H1 (cell line): ENCODE measurements at regions not wholly inside any gene's neighbourhood (a gene's known extent, or its start where the extent isn't known, plus 50 kb on each side); places are given as distances from the start of the nearest gene placed in this dataset.

ENCODE experiments used
- CTCF ChIA-PET: fragments of 300-600 bp; sonication (Branson Sonifier 250); formaldehyde crosslinking; loops from one replicate; lab custom pipeline; 2021; ENCODE audit not compliant: partially characterized antibody; lab: Charles Lee
- POLR2A ChIA-PET: fragments of 300-600 bp; sonication (Branson Sonifier 250); formaldehyde crosslinking; loops from one replicate; lab custom pipeline; 2021; ENCODE audit warnings: inconsistent platforms; ENCODE audit not compliant: partially characterized antibody; lab: Charles Lee
- DNase-seq, 2 experiments: peaks; one replicate each; pipeline versions ENCODE4 v3.0.0 to v3.0.0-alpha.2; 2010 to 2022; ENCODE audit warnings: low spot score in 2 of 2, low read depth in 1 of 2, mixed read lengths in 1 of 2
- FAIRE-seq: peaks from 2 replicates; lab custom pipeline; 2011; peaks lifted over from hg19 to GRCh38; lab: Jason Lieb, UNC
- H2AFZ ChIP-seq: 2 replicates; pipeline ENCODE4 v1.8.1; 2012; ENCODE audit warnings: low read length, inconsistent platforms
- H2AK5ac ChIP-seq: 2 replicates; pipeline ENCODE4 v1.6.1; 2013; ENCODE audit warnings: low read depth, low read length
- H2BK120ac ChIP-seq: replicated peaks from 2 replicates; pipeline ENCODE3; 2013; ENCODE audit warnings: low read depth, low read length, inconsistent platforms
- H2BK12ac ChIP-seq: 2 replicates; pipeline ENCODE4 v1.6.1; 2013; ENCODE audit warnings: low read depth, low read length
- H2BK15ac ChIP-seq: 2 replicates; pipeline ENCODE4 v1.6.1; 2013; ENCODE audit warnings: low read length
- H2BK20ac ChIP-seq: 2 replicates; pipeline ENCODE4 v1.6.1; 2013; ENCODE audit warnings: low read length
- H2BK5ac ChIP-seq: 2 replicates; pipeline ENCODE4 v1.6.1; 2013; ENCODE audit warnings: low read depth, low read length
- H3K14ac ChIP-seq: 2 replicates; pipeline ENCODE4 v1.6.1; 2013; ENCODE audit warnings: inconsistent platforms; ENCODE audit not compliant: insufficient read length
- H3K18ac ChIP-seq: 2 replicates; pipeline ENCODE4 v1.6.1; 2013; ENCODE audit warnings: low read length; ENCODE audit errors: extremely low read depth
- H3K23ac ChIP-seq: 2 replicates; pipeline ENCODE4 v1.6.1; 2013; ENCODE audit warnings: inconsistent platforms; ENCODE audit not compliant: insufficient read length
- H3K23me2 ChIP-seq: 2 replicates; pipeline ENCODE4 v1.6.1; 2013; ENCODE audit warnings: low read depth, low read length
- H3K27ac ChIP-seq: 2 replicates; pipeline ENCODE4 v1.6.1; 2011; ENCODE audit warnings: low read depth, low read length, inconsistent platforms
- H3K27me3 ChIP-seq, 4 experiments: replicated peaks in 1 of 4; 1 replicate in 1 of 4; 2 replicates in 3 of 4; pipeline versions ENCODE4 v1.6.1 to v1.8.1; 2011 to 2013; ENCODE audit warnings: low read length in 3 of 4, mild to moderate bottlenecking in 3 of 4, inconsistent platforms in 2 of 4, mixed read lengths in 2 of 4, moderate library complexity in 1 of 4; ENCODE audit not compliant: control insufficient read depth in 3 of 4, insufficient read depth in 3 of 4; ENCODE audit errors: extremely low read depth in 1 of 4
- H3K36me3 ChIP-seq, 4 experiments: 2 replicates each; pipeline versions ENCODE4 v1.6.1 to v1.8.1; 2011 to 2013; ENCODE audit warnings: mild to moderate bottlenecking in 4 of 4, low read length in 3 of 4, moderate library complexity in 2 of 4, control low read depth in 1 of 4, inconsistent platforms in 1 of 4; ENCODE audit not compliant: insufficient read depth in 4 of 4, control insufficient read depth in 2 of 4
- H3K4ac ChIP-seq: replicated peaks from 2 replicates; pipeline ENCODE3; 2013; ENCODE audit warnings: low read length, low read depth, mixed read lengths, inconsistent platforms; ENCODE audit not compliant: insufficient read length
- H3K4me1 ChIP-seq, 4 experiments: replicated peaks in 1 of 4; 1 replicate in 1 of 4; 2 replicates in 3 of 4; pipeline versions ENCODE4 v1.6.1 to v1.8.1; 2011 to 2013; ENCODE audit warnings: low read length in 3 of 4, inconsistent platforms in 2 of 4, mixed read lengths in 1 of 4; ENCODE audit not compliant: insufficient read depth in 4 of 4, control insufficient read depth in 3 of 4
- H3K4me2 ChIP-seq, 2 experiments: 2 replicates each; pipeline versions ENCODE4 v1.6.1 to v1.8.1; 2011 to 2013; ENCODE audit warnings: low read depth in 2 of 2, low read length in 2 of 2, control low read depth in 1 of 2, inconsistent platforms in 1 of 2, mild to moderate bottlenecking in 1 of 2; ENCODE audit not compliant: insufficient read depth in 1 of 2
- H3K4me3 ChIP-seq, 4 experiments: fragments of 200-600, 300-600 bp in 1 of 4; sonication (generic), shearing (Covaris generic), sonication (Bioruptor Twin) in 1 of 4; 2 replicates each; pipeline versions ENCODE4 v1.5.1 to v1.8.1; 2011 to 2016; ENCODE audit warnings: low read length in 4 of 4, low read depth in 3 of 4, control low read depth in 2 of 4, inconsistent platforms in 2 of 4, mild to moderate bottlenecking in 2 of 4, mixed read lengths in 1 of 4, moderate library complexity in 1 of 4; ENCODE audit not compliant: insufficient read depth in 2 of 4; ENCODE audit errors: extremely low read depth in 1 of 4
- H3K56ac ChIP-seq: replicated peaks from 2 replicates; pipeline ENCODE3; 2013; ENCODE audit warnings: low read depth, mild to moderate bottlenecking, mixed read lengths, low read length, inconsistent platforms; ENCODE audit not compliant: insufficient read length
- H3K79me1 ChIP-seq: 2 replicates; pipeline ENCODE4 v1.6.1; 2013; ENCODE audit warnings: low read depth, low read length, control low read depth
- H3K79me2 ChIP-seq, 2 experiments: 2 replicates each; pipeline versions ENCODE4 v1.6.1 to v1.8.1; 2012 to 2013; ENCODE audit warnings: low read length in 2 of 2, mild to moderate bottlenecking in 2 of 2, inconsistent platforms in 1 of 2; ENCODE audit not compliant: insufficient read depth in 2 of 2, control insufficient read depth in 1 of 2
- H3K9ac ChIP-seq, 4 experiments: replicated peaks in 1 of 4; 1 replicate in 1 of 4; 2 replicates in 3 of 4; pipeline versions ENCODE4 v1.6.1 to v1.8.1; 2011 to 2013; ENCODE audit warnings: low read depth in 3 of 4, low read length in 3 of 4, control low read depth in 2 of 4, mild to moderate bottlenecking in 2 of 4, moderate library complexity in 2 of 4, inconsistent platforms in 1 of 4; ENCODE audit errors: extremely low read depth in 1 of 4
- H3K9me3 ChIP-seq, 2 experiments: 2 replicates each; pipeline versions ENCODE4 v1.6.1 to v1.8.1; 2012 to 2013; ENCODE audit warnings: mild to moderate bottlenecking in 2 of 2, moderate library complexity in 2 of 2, control low read depth in 1 of 2, inconsistent platforms in 1 of 2, low read depth in 1 of 2, low read length in 1 of 2, mixed read lengths in 1 of 2; ENCODE audit not compliant: insufficient read depth in 2 of 2
- H4K20me1 ChIP-seq, 2 experiments: replicated peaks in 1 of 2; 2 replicates each; pipeline versions ENCODE3 to v1.8.1; 2011 to 2013; ENCODE audit warnings: inconsistent platforms in 2 of 2, low read length in 2 of 2, mild to moderate bottlenecking in 1 of 2; ENCODE audit not compliant: insufficient read depth in 2 of 2, control insufficient read depth in 1 of 2
- H4K5ac ChIP-seq: 2 replicates; pipeline ENCODE4 v1.6.1; 2013; ENCODE audit warnings: low read length, low read depth, mixed read lengths, inconsistent platforms; ENCODE audit not compliant: insufficient read length
- H4K8ac ChIP-seq: 2 replicates; pipeline ENCODE4 v1.8.0; 2013; ENCODE audit warnings: mild to moderate bottlenecking, moderate library complexity, low read length, inconsistent platforms; ENCODE audit not compliant: insufficient read depth; ENCODE audit errors: extremely low read depth
- H4K91ac ChIP-seq: replicated peaks from 2 replicates; pipeline ENCODE3; 2013; ENCODE audit warnings: low read length, mixed read lengths, inconsistent platforms; ENCODE audit not compliant: insufficient read length
- EP300 ChIP-seq, 2 experiments: IDR thresholded peaks; 1 replicate in 1 of 2; 2 replicates in 1 of 2; pipeline ENCODE4 v1.6.1; 2011 to 2012; ENCODE audit warnings: low read depth in 2 of 2, low read length in 2 of 2, mild to moderate bottlenecking in 2 of 2, borderline replicate concordance in 1 of 2, inconsistent platforms in 1 of 2, moderate library complexity in 1 of 2
- FOSL1 ChIP-seq: IDR thresholded peaks from 2 replicates; pipeline ENCODE4 v1.6.1; 2011; ENCODE audit warnings: mild to moderate bottlenecking, low read depth, low read length, moderate library complexity; ENCODE audit not compliant: insufficient read depth
- POU5F1 ChIP-seq: IDR thresholded peaks from 2 replicates; pipeline ENCODE4 v1.6.1; 2011; ENCODE audit warnings: low read depth, mild to moderate bottlenecking, low read length, moderate library complexity
- RNF2 ChIP-seq: fragments of 200-900, 300-1000 bp; sonication (generic); IDR thresholded peaks from 2 replicates; pipeline ENCODE4 v1.7.1; 2016; ENCODE audit warnings: borderline replicate concordance, low read depth, mild to moderate bottlenecking, antibody characterized with exemption, low read length; ENCODE audit not compliant: poor library complexity, severe bottlenecking; ENCODE audit errors: missing control alignments
- SIN3A ChIP-seq, 2 experiments: IDR thresholded peaks in 1 of 2; conservative IDR thresholded peaks in 1 of 2; 2 replicates each; pipeline ENCODE4 v1.6.1; 2011 to 2012; ENCODE audit warnings: low read length in 2 of 2, improper control_type of control experiment in 1 of 2, low read depth in 1 of 2, mild to moderate bottlenecking in 1 of 2
- SRF ChIP-seq: IDR thresholded peaks from 2 replicates; pipeline ENCODE4 v1.6.1; 2011; ENCODE audit warnings: mild to moderate bottlenecking, low read depth, low read length, moderate library complexity
- YY1 ChIP-seq: IDR thresholded peaks from 2 replicates; pipeline ENCODE4 v1.6.1; 2011; ENCODE audit warnings: low read depth, mild to moderate bottlenecking, low read length
- WGBS, 2 experiments: shearing (Covaris generic) in 1 of 2; methylation state at CpG; one replicate each; pipeline versions ENCODE4 v1.1.6 to v1.1.7; 2013 to 2015; ENCODE audit warnings: low lambda C conversion rate in 2 of 2, mixed read lengths in 2 of 2, inconsistent platforms in 1 of 2, low coverage in 1 of 2, missing lambda C conversion rate in 1 of 2; ENCODE audit not compliant: insufficient replicate concordance in 2 of 2, insufficient coverage in 1 of 2, insufficient read length in 1 of 2; ENCODE audit errors: extremely low coverage in 1 of 2, missing lambda C conversion rate in 1 of 2; 5-methylcytosine and 5-hydroxymethylcytosine counted together

DNA sequence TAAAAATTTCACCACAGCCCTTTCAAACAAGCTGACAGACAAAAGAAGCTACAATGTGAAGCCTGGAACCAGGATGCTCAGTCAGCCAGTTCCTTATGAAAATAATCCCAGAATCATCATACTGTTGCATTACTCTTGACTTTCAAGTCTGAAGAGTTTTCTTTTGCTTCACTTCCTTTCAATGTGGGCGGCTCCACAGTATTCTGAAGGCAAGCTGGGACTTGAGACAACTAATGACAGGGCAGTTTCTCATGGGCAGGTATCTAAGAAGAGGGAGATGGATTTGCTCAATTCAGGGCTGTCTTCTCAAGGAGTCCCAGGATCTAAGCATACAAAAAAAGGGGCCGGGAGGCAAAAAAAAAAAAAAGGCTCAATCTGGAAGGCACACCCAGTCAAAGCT, 173.4 kb downstream of the PAPSS1 start:
- FAIRE-seq: no peak
- ChIA-PET CTCF (interaction anchor here (0.6 to 1.8 kb wide), 5 partner anchors 15 to 321 kb away, joined by 3 to 4 read pairs (median 3); no protein-coding TSS in a partner anchor), POLR2A (no interaction called here)
- Histone ChIP-seq H3K23me2 (no peaks in the 10 kb centered on the region), H3K27ac (no peak overlapping the region), H3K79me1 (no peaks in the 10 kb centered on the region), H4K5ac (no peak overlapping the region), H2BK5ac (no peak overlapping the region), H2BK15ac (no peak overlapping the region), H3K4ac (no peak overlapping the region), H4K8ac (no peak overlapping the region), H3K23ac (no peak overlapping the region), H2AK5ac (no peak overlapping the region), H3K4me2 (no peak overlapping the region), H2BK120ac (no peak overlapping the region), H3K4me1 (no peaks in the 10 kb centered on the region; a peak in 1 of 7 replicates), H2BK20ac (no peak overlapping the region), H2AFZ (no peak overlapping the region), H3K56ac (no peak overlapping the region), H3K79me2 (no peaks in the 10 kb centered on the region), H3K9ac (no peak overlapping the region), H2BK12ac (no peak overlapping the region), H3K27me3 (no peaks in the 10 kb centered on the region), H4K20me1 (no peaks in the 10 kb centered on the region), H3K14ac (no peak overlapping the region), H3K9me3 (no peaks in the 10 kb centered on the region), H4K91ac (no peak overlapping the region), H3K36me3 (no peaks in the 10 kb centered on the region), H3K4me3 (no peak overlapping the region), H3K18ac (no peak overlapping the region)
- WGBS, 2 experiments: 77% methylated on average over 2 of the region's 2 CpGs; no CpG with 5 or more reads in 1 of the 2 experiments
- no peak for DNase-seq
- TF ChIP-seq FOSL1: no peak
- TF ChIP-seq SRF: no peak
- no peak for TF ChIP-seq RNF2
- TF ChIP-seq EP300 (IDR thresholded peaks at IDR 0.05; ENCODE audit: borderline replicate concordance in 1 of 2, low read depth in 2 of 2, low read length in 2 of 2): no peak
- no peak for TF ChIP-seq YY1
- no peak for TF ChIP-seq POU5F1
- no peak for TF ChIP-seq SIN3A (conservative IDR thresholded peaks at IDR 0.05 in 1 of 2, IDR thresholded peaks at IDR 0.05 in 1 of 2; ENCODE audit: low read depth in 1 of 2, low read length in 2 of 2)
